Stimulated activated effector memory CD8-positive, alpha-beta T cell treated with anti-CD3 and anti-CD28 coated beads, Interleukin-12 subunit alpha, Interleukin-12 subunit beta, amount 100 ng/mL, for 72 hours (primary cell): ENCODE measurements at regions not wholly inside any gene's neighbourhood (a gene's known extent, or its start where the extent isn't known, plus 50 kb on each side); places are given as distances from the start of the nearest gene placed in this dataset.

Source experiments
- ATAC-seq: fragments of 150-1000 bp; cut with Tn5 transposase; 2 replicates; pipeline ENCODE4 v1.10.0; 2021
- DNase-seq, 2 donors: peaks; one replicate each; pipeline ENCODE4 v3.0.0; 2021 to 2022; ENCODE audit warnings: low spot score in 2 of 2
- H3K27ac Mint-ChIP-seq: one replicate; pipeline ENCODE4 v1.8.0; 2022; ENCODE audit warnings: mild to moderate bottlenecking, mixed read lengths
- H3K36me3 Mint-ChIP-seq: one replicate; pipeline ENCODE4 v1.8.0; 2022; ENCODE audit warnings: mild to moderate bottlenecking, mixed read lengths
- H3K4me1 Mint-ChIP-seq: one replicate; pipeline ENCODE4 v1.8.0; 2022; ENCODE audit warnings: mixed read lengths
- H3K4me3 Mint-ChIP-seq: one replicate; pipeline ENCODE4 v1.8.0; 2022; ENCODE audit warnings: mild to moderate bottlenecking, mixed read lengths
- H3K9me3 Mint-ChIP-seq: one replicate; pipeline ENCODE4 v1.8.0; 2022; ENCODE audit warnings: mixed read lengths

DNA sequence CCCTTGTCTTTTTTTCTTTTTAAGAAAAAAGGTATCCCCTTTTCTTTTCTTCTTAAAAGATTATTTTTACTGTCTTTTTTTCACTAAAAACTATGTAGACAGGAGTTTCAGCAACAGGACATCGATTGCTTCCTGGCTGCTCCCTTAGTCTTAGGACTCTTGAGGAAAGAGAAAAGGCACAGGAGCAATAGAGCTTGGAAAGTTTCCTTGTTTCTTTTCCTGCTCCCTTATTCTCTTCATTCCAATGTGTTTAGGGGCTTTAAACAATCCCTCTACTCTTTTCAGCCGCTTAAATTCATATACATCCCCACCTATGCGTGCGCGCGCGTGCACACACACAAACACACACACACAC, 182.2 kb upstream of the FOXN2 start:
- Mint-ChIP-seq H3K9me3 (no peaks in the 10 kb centered on the region), H3K4me1 (no peaks in the 10 kb centered on the region), H3K4me3 (no peak overlapping the region), H3K27ac (no peak overlapping the region), H3K36me3 (no peaks in the 10 kb centered on the region)
- DNase-seq (no peak), ATAC-seq (no peak)

DNA sequence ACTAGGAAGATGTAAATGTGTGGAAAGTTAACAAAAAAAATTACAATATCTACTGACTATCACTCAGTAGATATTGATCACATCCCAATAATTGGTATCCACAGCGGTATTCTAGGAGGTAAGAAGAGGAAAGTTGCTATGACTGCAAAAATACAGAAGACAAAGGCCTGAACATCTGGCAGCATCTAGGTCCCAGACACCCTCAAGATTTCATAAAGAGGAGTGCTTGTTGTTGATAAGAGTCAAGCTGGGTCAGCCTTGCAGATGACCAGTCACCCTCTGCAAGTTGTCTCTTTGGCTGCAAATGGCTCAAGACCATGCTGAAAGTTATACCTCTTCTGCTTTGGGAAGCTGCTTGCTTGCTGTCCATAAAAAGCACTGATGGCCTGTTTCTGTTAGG, 179.8 kb upstream of the FOXN2 start:
- no peak for DNase-seq
- Mint-ChIP-seq H3K9me3 (no peaks in the 10 kb centered on the region), H3K27ac (no peak overlapping the region), H3K4me1 (no peaks in the 10 kb centered on the region), H3K36me3 (no peaks in the 10 kb centered on the region), H3K4me3 (no peak overlapping the region)
- no peak for ATAC-seq

DNA sequence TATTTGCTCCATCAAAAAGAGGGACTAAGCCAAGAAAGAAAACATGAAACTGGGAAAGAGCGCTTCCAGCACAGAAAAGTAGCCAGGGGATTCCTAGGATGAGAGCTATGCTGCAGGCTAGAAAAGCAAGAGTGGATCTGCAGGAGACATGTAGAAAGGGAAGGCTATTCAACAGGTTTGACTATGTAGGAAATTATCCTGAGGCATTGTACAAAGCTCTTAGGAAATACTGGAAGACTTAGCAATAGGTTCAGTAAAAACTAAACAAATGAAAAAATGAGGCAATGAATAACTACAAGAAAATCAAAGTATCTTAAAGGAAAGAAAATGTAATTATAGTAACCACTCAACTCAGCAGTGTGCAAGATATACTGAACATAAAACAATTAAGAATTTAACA, 178.7 kb upstream of the FOXN2 start:
- Mint-ChIP-seq H3K27ac (no peak overlapping the region), H3K4me1 (no peaks in the 10 kb centered on the region), H3K36me3 (no peaks in the 10 kb centered on the region), H3K4me3 (no peak overlapping the region), H3K9me3 (no peaks in the 10 kb centered on the region)
- ATAC-seq (no peak), DNase-seq (no peak)

DNA sequence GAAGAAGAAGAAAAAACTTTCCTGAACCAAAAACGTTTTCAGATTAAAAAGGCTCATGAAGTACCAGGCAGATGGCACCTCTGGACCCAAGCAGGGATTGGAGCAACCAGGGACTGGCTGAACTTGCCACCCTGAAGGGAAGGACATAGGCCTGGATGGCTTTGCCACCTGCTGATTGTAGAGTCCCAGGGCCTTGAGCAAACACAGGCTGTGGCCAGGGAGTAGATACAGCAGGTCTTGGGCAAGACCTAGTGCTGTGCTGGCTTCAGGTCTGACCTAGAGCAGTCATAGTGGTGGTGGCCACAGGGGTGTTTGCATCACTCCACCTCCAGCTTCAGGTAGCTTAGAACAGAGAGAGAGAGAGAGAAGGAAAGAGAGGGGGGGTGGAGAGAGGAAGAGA, 176.7 kb upstream of the FOXN2 start:
- ATAC-seq, result no peak
- Mint-ChIP-seq H3K4me1 (no peaks in the 10 kb centered on the region), H3K9me3 (no peaks in the 10 kb centered on the region), H3K36me3 (no peaks in the 10 kb centered on the region), H3K27ac (no peak overlapping the region), H3K4me3 (no peak overlapping the region)
- no peak for DNase-seq

DNA sequence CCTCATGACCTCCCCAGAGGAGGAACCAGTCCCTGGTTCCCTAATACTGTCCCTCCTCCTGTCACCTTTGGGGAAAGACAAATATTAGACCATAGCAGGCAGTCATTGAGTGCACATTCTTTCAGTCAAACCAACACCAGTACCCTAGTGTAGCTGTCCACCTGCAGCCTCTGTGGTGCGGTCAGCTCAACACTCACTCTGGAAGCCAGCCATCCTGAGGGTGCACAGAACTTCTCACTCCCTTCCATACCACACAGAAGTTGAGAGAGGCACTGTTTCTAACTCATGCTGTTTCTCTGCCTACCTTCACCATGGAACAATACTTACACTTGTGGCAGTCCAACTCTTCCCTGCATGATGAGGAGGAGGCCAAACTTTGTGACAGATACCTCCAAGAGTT, 175.6 kb upstream of the FOXN2 start:
- H3K27ac Mint-ChIP-seq, result no peak overlapping the region
- ATAC-seq (no peak), DNase-seq (no peak)
- H3K4me1 Mint-ChIP-seq, result no peaks in the 10 kb centered on the region
- no peak overlapping the region for H3K4me3 Mint-ChIP-seq
- H3K9me3 Mint-ChIP-seq, result no peaks in the 10 kb centered on the region
- H3K36me3 Mint-ChIP-seq, result no peaks in the 10 kb centered on the region

DNA sequence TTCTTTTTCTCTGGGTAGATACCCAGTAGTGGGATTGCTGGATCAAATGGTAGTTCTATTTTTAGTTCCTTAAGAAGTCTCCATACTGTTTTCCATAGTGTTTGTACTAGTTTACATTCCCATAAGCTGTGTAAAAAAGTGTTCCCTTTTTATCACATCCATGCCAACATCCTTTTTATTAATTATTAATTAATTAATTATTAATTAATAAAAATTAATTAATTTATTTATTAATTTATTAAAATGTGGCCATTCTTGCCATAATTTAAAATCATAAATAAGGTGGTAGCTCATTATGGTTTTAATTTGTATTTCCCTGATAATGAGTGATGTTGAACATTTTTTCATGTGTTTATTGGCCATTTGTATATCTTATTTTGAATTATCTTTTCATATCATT, 173.9 kb upstream of the FOXN2 start:
- Mint-ChIP-seq H3K36me3 (no peaks in the 10 kb centered on the region), H3K9me3 (no peaks in the 10 kb centered on the region), H3K4me1 (peaks cover 13% of the 10 kb centered on the region), H3K4me3 (no peak overlapping the region), H3K27ac (no peak overlapping the region)
- no peak for ATAC-seq
- DNase-seq, result no peak

DNA sequence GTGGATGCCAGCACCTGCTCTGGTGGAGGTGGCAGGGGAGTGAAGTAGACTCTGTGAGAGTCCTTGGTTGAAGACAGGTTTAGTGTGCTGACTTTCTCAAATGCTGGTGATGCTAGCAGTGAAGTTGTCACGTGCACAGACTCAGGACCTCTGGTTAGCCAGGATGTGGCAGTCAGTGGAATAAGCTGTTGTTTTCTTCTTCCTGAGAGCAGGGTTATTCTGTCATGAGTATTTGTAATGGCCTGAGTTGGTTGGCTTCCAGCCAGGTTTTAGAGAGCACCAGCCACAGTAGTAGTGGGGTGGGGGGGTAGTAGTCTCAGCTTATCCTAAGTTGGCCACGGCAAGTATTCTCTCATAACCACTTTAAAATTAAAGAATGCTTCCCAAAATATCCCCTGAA, 169.7 kb upstream of the FOXN2 start:
- H3K9me3 Mint-ChIP-seq, result no peaks in the 10 kb centered on the region
- H3K4me1 Mint-ChIP-seq, result peaks cover 26% of the 10 kb centered on the region
- no peak for DNase-seq
- ATAC-seq, result peak; percentile 60
- no peaks in the 10 kb centered on the region for H3K36me3 Mint-ChIP-seq
- no peak overlapping the region for H3K27ac Mint-ChIP-seq
- no peak overlapping the region for H3K4me3 Mint-ChIP-seq

DNA sequence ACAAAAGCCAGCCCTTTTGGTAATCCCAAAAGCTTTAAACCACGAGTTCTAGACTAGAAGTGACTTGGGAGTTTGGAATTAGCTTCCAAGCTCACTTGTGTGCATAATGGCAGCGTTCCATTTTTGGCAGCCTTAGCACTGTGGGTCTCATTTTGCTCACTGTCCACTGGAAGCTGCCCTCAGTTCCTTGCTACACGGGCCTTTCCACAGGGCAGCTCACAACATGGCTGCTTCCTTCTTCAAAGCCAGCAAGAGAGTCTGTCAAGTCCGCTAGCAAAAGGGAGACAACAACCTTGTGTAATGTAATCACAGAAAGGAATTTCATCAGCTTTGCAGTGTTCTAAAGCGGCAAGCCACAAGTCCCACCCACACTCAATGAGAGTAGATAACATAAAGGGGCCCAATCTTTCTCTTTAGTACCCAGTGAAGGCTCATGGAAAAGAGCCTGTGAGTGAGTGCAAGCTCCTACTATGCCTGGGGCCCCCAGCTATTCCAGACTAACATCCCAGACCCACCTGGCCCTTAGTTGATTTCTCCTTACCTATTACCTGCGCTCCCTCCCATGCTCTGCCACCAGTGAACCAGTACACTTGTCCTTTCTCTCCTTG, 168.5 kb upstream of the FOXN2 start:
- H3K36me3 Mint-ChIP-seq, result no peaks in the 10 kb centered on the region
- peak; percentile 32 for ATAC-seq

DNA sequence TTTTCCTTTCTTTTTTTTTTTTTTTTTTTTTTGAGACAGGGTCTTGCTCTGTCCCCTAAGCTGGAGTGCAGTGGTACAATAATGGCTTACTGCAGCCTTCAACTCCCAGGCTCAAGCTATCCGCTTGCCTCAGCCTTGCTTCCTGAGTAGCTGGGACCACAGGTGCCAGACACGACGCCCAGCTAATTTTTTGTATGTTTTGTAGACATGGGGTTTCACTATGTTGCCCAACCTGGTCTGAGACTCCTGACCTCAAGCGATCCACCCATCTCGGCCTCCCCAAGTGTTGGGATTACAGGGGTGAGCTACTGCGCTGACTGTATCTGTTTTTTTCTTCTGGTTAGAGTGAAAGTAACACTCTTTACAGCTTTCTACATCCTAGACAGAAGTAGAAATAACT, 167.9 kb upstream of the FOXN2 start:
- no peaks in the 10 kb centered on the region for H3K36me3 Mint-ChIP-seq
- DNase-seq (no peak), ATAC-seq (no peak)
- no peaks in the 10 kb centered on the region for H3K9me3 Mint-ChIP-seq
- H3K4me1 Mint-ChIP-seq, result peaks cover 26% of the 10 kb centered on the region
- H3K4me3 Mint-ChIP-seq, result no peak overlapping the region
- peak overlapping the region; percentile 60 for H3K27ac Mint-ChIP-seq

More for the DNA sequence above, 168.5 kb upstream of the FOXN2 start:
- no peak for DNase-seq
- H3K27ac Mint-ChIP-seq, result peak overlapping the region; percentile 60
- no peaks in the 10 kb centered on the region for H3K9me3 Mint-ChIP-seq
- H3K4me3 Mint-ChIP-seq, result no peak overlapping the region
- H3K4me1 Mint-ChIP-seq, result peaks cover 26% of the 10 kb centered on the region

DNA sequence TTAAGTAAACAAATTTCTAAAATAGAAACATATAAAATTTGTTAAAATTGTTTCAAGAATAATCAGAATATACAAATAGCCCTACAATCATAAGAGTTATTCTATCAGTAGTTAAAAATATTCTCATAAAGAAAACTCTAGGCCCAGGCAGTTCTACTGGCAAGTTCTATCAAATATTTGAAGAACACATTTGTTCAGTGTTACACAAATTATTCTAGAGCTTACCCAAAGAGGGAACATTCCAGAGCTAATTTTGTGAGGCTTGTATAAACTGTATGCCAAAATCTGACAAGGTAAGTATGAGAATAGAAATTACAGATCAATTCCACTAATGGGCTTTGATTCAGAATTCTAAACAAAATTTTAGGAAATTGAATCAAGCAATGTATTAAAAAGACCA, 166.8 kb upstream of the FOXN2 start:
- Mint-ChIP-seq H3K27ac (no peak overlapping the region), H3K4me3 (no peak overlapping the region)
- no peak for ATAC-seq

DNA sequence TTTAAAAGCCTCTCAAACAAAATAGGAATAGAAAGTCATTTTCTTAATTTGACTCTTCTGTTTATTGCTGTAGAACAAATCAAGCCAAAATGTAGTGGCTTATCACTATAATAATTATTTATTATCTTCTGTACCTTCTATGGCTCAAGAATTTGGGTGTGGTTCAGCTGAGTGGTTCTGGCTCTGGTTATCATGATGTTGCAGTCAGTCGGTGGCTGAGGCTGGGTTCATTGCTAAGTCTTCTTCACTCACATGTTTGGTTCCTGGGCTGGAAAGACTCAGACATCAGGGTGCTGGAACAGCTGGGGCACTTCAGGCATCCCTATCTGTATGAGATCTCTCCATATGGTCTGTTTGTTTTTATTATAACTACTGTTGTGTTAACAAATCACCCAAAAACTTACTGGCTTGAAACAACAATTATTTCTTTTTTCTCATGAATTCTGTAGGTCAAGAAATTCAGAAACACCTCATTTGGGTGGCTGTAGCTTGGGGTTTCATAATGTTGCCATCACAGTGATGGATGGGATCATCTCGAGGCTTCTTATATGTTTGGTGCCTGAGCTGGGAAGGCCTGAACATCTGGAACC, 165.5 kb upstream of the FOXN2 start:
- no peaks in the 10 kb centered on the region for H3K36me3 Mint-ChIP-seq
- H3K4me1 Mint-ChIP-seq, result peaks cover 26% of the 10 kb centered on the region
- DNase-seq, result no peak
- H3K9me3 Mint-ChIP-seq, result no peaks in the 10 kb centered on the region
- H3K4me3 Mint-ChIP-seq, result no peak overlapping the region
- ATAC-seq, result no peak
- H3K27ac Mint-ChIP-seq, result no peak overlapping the region

More for the DNA sequence above, 166.8 kb upstream of the FOXN2 start:
- peaks cover 26% of the 10 kb centered on the region for H3K4me1 Mint-ChIP-seq
- H3K36me3 Mint-ChIP-seq, result no peaks in the 10 kb centered on the region
- H3K9me3 Mint-ChIP-seq, result no peaks in the 10 kb centered on the region
- no peak for DNase-seq

DNA sequence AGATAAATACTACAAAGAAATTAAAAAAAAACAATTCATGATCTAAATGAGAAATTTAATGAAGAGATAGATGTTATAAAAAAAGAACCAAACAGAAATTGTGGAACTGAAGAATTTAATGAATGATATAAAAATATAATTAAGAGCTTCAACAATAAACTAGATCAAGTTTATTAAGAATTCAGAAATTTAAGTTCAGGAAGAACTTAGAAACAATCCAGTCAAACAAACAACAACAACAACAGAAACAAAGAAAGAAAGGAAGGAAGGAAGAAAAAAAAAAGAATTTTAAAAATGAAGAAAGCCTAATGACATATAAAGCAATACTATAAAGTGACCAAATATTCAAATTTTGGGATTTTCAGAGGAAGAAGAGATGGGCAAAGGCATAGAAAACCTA, 157.3 kb upstream of the FOXN2 start:
- ATAC-seq, result no peak
- DNase-seq, result no peak
- peaks cover 8% of the 10 kb centered on the region for H3K9me3 Mint-ChIP-seq
- no peak overlapping the region for H3K27ac Mint-ChIP-seq
- H3K4me1 Mint-ChIP-seq, result no peaks in the 10 kb centered on the region
- H3K36me3 Mint-ChIP-seq, result no peaks in the 10 kb centered on the region
- no peak overlapping the region for H3K4me3 Mint-ChIP-seq

DNA sequence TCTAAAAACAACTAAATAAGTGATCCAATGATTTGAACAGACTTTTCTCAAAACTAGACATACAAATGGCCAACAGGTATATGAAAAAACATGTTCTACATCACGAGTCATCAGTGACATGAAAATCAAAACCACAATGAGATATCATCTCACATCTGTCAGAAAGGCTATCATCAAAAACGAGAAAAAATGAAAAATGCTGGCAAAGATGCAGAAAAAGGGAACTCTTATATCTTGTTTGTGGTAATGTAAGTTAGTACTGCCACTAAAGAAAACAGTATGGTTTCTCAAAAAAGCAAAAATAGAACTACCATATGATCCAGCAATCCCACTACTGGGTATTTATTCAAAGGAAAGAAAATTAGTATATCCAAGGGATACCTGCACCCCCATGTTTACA, 152.9 kb upstream of the FOXN2 start:
- H3K36me3 Mint-ChIP-seq, result no peaks in the 10 kb centered on the region
- H3K4me3 Mint-ChIP-seq, result no peak overlapping the region
- H3K27ac Mint-ChIP-seq, result no peak overlapping the region
- peaks cover 10% of the 10 kb centered on the region for H3K9me3 Mint-ChIP-seq
- no peak for DNase-seq
- ATAC-seq, result no peak
- H3K4me1 Mint-ChIP-seq, result no peaks in the 10 kb centered on the region

DNA sequence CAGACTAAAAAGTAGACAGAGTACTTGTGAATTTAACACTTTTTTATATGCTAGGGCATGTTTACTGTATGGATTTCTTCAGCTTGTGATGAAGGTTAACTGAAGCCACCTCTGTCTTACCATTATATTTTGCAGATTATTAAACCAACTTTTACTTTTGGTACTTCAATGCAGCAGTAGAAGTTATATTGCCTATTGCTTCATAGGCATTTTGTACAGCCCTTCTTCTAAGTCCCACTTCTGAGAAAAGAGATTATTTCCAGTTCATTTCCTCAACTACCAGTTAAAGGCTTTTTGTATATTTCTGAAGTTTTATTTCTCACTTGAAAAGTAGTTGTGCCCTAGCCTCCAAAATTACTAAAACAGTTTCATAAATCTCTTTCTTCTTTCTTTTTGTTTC, 151.7 kb upstream of the FOXN2 start:
- Mint-ChIP-seq H3K4me3 (no peak overlapping the region), H3K27ac (no peak overlapping the region), H3K4me1 (no peaks in the 10 kb centered on the region), H3K36me3 (no peaks in the 10 kb centered on the region), H3K9me3 (peaks cover 6% of the 10 kb centered on the region)
- DNase-seq, result no peak
- ATAC-seq, result no peak

DNA sequence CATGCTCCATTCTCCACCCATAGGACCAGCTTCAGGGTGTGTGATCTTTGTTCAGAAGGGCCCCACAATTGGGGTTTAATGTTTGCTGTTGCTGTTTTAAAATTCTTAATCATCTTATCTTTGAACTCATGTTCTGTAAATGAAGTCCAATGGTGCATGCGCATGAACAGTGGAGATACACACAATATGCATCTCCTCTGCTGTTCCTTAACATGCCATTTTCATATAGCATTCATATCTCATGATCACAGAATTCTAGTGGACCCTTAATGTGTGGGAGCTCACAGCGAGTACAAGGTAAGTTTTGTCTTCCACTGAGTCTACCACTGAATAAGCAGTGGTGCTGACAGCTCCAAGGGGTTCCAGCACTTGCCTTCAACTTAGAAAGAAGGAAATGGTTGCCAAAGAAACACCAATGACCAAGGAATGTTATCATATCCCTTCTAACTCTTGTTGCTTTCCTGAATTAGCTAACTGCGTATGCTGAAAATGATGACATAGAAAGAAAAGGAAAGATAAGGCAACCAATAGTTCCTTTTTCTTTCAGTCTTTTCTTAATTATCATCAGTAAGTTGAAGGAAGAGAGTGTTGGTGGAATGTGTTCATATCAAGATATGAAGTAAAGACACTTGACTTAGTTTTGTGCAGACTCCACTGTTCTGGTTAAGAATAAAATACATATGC, 149.3 kb upstream of the FOXN2 start:
- Mint-ChIP-seq H3K27ac (no peak overlapping the region), H3K9me3 (peaks cover 6% of the 10 kb centered on the region), H3K36me3 (no peaks in the 10 kb centered on the region), H3K4me1 (no peaks in the 10 kb centered on the region), H3K4me3 (no peak overlapping the region)
- no peak for DNase-seq
- ATAC-seq, result no peak

DNA sequence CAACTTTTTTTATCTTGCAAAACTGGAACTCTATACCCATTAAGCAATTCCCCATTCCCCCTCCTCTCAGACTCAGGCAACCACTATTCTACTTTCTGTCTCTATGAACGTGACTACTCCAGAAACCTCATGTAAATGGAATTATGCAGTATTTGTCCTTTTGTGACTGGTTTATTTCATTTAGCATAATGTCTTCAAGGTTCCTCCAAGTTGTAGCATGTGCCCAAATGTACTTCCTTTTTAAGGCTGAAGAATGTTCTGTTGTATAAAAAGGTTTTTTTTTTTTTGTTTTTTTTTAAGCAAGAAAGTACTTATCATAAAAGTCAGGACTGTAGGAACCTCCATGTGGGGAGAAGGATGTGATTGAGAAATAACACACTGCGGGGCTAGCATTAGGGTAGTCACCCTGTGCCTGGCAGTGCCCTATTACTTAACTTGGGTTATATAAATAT, 145.3 kb upstream of the FOXN2 start:
- no peaks in the 10 kb centered on the region for H3K36me3 Mint-ChIP-seq
- H3K4me3 Mint-ChIP-seq, result no peak overlapping the region
- H3K27ac Mint-ChIP-seq, result no peak overlapping the region
- H3K4me1 Mint-ChIP-seq, result no peaks in the 10 kb centered on the region
- H3K9me3 Mint-ChIP-seq, result peaks cover 6% of the 10 kb centered on the region
- DNase-seq (no peak), ATAC-seq (no peak)
